ENCODE measurements at regions not wholly inside any gene's neighbourhood (a gene's known extent, or its start where the extent isn't known, plus 50 kb on each side); places are given as distances from the start of the nearest gene placed in this dataset.

- no peak for TF ChIP-seq PBX3 (IDR thresholded peaks at IDR 0.05; ENCODE audit: insufficient replicate concordance, low read depth, low read length)
- no peak for TF ChIP-seq POLR2A (IDR thresholded peaks at IDR 0.05; ENCODE audit: low read depth, low read length)
- TF ChIP-seq CTCF (IDR thresholded peaks at IDR 0.05 in 2 of 3, conservative IDR thresholded peaks at IDR 0.05 in 1 of 3; ENCODE audit: control insufficient read depth in 2 of 3, extremely low read depth in 1 of 3, insufficient read depth in 1 of 3, low read depth in 3 of 3, low read length in 3 of 3): no peak
Measured at GRCh38 chr4:89511776-89512175, 204.2 kb upstream of the GPRIN3 start.
